ENCODE measurements at regions not wholly inside any gene's neighbourhood (a gene's known extent, or its start where the extent isn't known, plus 50 kb on each side); places are given as distances from the start of the nearest gene placed in this dataset.

GRCh38 chr5:158209219-158209908, 350.4 kb upstream of the CLINT1 start:
- Histone ChIP-seq H3K27me3 (no peaks in the 10 kb centered on the region), H3K36me3 (no peaks in the 10 kb centered on the region)
- no peak for TF ChIP-seq CTCF (IDR thresholded peaks at IDR 0.05)
- no peak for TF ChIP-seq POLR2A (IDR thresholded peaks at IDR 0.05)

GRCh38 chr5:158207733-158208132, 348.8 kb upstream of the CLINT1 start:
- H3K9me3 ChIP-seq, result no peaks in the 10 kb centered on the region
- H3K27me3 ChIP-seq, result no peaks in the 10 kb centered on the region
- H3K27ac ChIP-seq, result no peak overlapping the region
- no peaks in the 10 kb centered on the region for H3K4me1 ChIP-seq
- no peak for DNase-seq
- no peak overlapping the region for H3K4me3 ChIP-seq
- TF ChIP-seq POLR2A (IDR thresholded peaks at IDR 0.05) (no peak), CTCF (IDR thresholded peaks at IDR 0.05) (no peak)
- no peaks in the 10 kb centered on the region for H3K36me3 ChIP-seq

More at GRCh38 chr5:158209219-158209908, 350.4 kb upstream of the CLINT1 start:
- DNase-seq, result no peak
- Histone ChIP-seq H3K4me3 (no peak overlapping the region), H3K4me1 (no peaks in the 10 kb centered on the region), H3K9me3 (no peaks in the 10 kb centered on the region), H3K27ac (no peak overlapping the region)

GRCh38 chr5:158205992-158206391, 347.0 kb upstream of the CLINT1 start:
- no peaks in the 10 kb centered on the region for H3K27me3 ChIP-seq
- H3K36me3 ChIP-seq, result no peaks in the 10 kb centered on the region
- no peak for DNase-seq
- H3K27ac ChIP-seq, result no peak overlapping the region
- TF ChIP-seq CTCF (IDR thresholded peaks at IDR 0.05) (no peak), POLR2A (IDR thresholded peaks at IDR 0.05) (no peak)
- no peaks in the 10 kb centered on the region for H3K9me3 ChIP-seq
- no peak overlapping the region for H3K4me3 ChIP-seq
- H3K4me1 ChIP-seq, result no peaks in the 10 kb centered on the region

- Histone ChIP-seq H3K4me3 (no peak overlapping the region), H3K36me3 (no peaks in the 10 kb centered on the region), H3K4me1 (peaks cover 0 to 3% (median 0%) of the 10 kb centered on the region in 4 donors), H3K27ac (no peak overlapping the region), H3K9me3 (no peaks in the 10 kb centered on the region), H3K27me3 (no peaks in the 10 kb centered on the region)
- TF ChIP-seq POLR2A (IDR thresholded peaks at IDR 0.05) (no peak), CTCF (IDR thresholded peaks at IDR 0.05) (no peak)
- DNase-seq, result no peak
Measured at GRCh38 chr5:158203261-158203660, 344.3 kb upstream of the CLINT1 start.

- Histone ChIP-seq H3K4me1 (peaks cover 0 to 3% (median 0%) of the 10 kb centered on the region in 4 donors), H3K4me3 (no peak overlapping the region), H3K27me3 (no peaks in the 10 kb centered on the region), H3K36me3 (no peaks in the 10 kb centered on the region), H3K9me3 (no peaks in the 10 kb centered on the region), H3K27ac (no peak overlapping the region)
- TF ChIP-seq POLR2A (IDR thresholded peaks at IDR 0.05) (no peak), CTCF (IDR thresholded peaks at IDR 0.05) (no peak)
- DNase-seq, result no peak
Measured at GRCh38 chr5:158202801-158203200, 343.9 kb upstream of the CLINT1 start.

All from Peyer's patch (tissue), 4 donors.